ENCODE measurements at regions not wholly inside any gene's neighbourhood (a gene's known extent, or its start where the extent isn't known, plus 50 kb on each side); places are given as distances from the start of the nearest gene placed in this dataset.

DNA sequence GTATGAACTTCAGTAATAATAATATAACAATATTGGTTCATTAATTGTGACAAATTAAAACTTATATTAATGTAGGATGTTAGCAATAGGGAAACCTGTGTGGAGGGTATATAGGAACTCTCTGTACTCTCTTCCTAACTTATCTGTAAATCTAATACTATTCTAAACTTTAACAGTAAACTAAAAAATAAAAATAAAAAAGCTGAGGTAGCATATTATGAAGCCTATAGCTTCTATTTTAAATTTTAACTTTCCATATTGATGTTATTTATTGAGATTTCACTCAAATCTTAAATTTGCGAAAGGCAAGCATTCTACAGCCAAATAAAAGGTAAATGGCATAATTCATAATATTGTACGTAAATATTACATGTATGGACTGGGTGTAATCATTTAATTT is 326.4 kb downstream of the MEI4 start:
- DNase-seq: no peak

DNA sequence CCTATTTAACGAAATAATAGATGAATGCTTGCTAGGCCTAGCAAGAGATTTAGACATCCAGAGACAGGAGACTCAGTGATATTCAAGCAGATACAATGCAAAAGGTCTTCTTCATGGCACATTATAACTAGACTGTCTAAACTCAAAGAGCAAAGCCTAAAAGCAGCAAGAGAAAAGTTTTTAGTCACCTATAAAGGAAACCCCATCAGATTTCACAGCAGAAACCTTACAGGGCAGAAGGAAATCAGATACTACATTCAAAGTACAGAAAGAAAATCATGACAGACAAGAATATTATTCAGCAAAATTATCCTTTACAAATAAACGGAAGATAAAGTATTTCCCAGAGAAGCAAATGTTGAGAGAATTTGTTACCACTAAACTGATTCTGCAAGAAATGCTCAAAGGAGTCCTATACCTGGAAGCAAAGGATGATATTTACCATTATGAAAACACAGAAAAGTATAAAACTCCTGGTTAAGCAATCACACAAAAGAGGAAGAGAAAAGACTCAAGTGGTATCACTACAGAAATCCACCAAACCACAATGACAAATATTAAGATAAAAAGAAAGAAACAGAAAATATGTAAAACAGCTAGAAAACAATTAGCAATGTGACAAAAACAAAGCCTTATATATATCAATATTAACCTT is 333.7 kb downstream of the MEI4 start:
- no peak for DNase-seq

DNA sequence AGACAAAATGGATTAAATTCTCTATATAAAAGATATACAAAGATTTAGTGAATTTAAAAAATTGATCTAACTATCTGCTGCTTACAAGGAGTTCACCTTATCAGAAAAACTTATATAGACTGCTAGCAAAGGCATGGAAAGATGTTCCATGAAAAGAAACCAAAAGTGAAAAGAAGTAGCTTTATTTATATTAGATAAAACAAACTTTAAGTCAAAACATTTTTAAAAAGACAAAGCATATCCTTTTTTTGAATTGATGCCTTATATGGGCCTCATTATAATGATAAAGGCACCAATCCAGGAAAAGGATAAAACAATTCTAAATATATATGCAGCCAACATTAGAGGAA is 334.2 kb downstream of the MEI4 start:
- DNase-seq: no peak

DNA sequence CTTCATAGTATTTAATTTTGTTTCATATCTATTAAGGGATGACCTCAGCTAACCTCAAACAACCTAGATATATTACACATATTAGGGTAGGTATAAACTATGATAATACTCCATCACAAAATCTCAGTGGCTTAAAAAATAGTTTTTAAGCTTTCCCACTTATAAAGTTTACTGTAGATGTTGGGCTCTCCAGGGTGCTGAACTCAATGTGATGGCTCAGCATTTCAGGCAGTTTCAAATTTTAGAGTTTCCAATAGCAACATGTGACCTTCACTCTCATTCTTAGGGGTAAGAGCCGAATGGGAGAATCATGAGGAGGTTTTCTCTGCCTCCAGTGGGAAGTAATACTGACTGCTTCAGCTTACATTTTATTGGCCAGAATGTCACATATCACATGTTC is 357.3 kb downstream of the MEI4 start:
- DNase-seq: no peak

DNA sequence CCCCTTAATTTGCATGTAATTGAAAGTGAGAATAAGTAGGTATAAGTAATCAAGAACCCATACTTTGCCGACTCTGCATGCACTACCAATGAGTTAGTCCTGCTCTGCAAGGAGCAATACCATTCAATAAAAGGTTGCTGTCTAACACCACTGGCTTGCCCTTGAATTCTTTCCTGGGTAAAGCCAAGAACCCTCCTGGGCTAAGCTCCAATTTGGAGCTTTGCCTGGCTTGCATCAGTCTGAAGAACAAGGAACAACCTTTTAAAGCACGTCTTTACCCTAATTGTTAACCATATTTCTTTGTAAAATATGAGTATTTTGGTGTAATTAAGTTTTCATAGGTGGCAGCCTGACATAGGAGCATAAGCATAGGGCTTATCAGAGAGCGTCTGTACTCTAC is 367.7 kb downstream of the MEI4 start:
- DNase-seq: no peak

- DNase-seq: no peak
Observed at GRCh38 chr6:78025502-78025901, 372.7 kb downstream of the MEI4 start.

DNA sequence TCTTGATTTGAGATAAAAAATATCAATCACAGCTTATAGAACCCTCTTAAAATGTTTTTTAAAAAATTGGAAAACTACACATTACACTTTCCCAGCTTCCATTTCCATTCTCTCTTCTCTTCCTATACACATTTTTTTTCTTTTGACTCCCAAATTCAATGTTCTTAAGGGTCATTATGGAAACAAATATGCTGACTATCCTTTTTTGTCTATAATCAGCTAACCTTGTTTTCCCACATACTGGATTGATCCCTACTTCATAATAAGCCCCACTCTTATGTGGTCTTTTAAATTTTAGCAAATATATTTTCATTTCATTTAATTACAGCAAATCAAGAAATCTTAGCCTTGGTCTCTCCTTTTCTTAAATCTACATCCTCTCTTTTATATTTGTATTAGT is 378.4 kb downstream of the MEI4 start:
- no peak for DNase-seq

DNA sequence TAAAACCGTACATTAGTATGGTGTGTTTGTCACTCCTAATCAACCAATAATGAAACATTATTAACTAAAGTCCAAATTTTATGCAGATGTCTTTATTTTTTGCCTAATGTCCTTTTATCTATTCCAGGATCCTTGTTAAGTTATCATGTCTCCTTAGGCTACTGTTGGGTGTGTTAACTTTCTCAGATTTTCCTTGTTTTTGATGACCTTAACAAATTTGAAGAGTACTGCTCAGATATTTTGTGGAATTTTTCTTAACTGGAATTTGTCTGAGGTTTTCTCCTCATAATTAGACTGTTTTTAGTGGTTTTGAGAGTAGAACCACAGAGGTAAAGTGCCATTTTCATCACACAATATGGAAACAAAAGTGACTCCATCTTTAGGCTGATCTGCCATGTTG is 406.3 kb downstream of the MEI4 start:
- no peak for DNase-seq

GRCh38 chr6:78062993-78063392 is 410.2 kb downstream of the MEI4 start:
- no peak for DNase-seq

GRCh38 chr6:78076371-78076770 is 423.5 kb downstream of the MEI4 start:
- no peak for DNase-seq

- no peak for DNase-seq
Observed at GRCh38 chr6:78089531-78089930, 436.7 kb downstream of the MEI4 start.

- DNase-seq: no peak
Observed at GRCh38 chr6:78093906-78094305, 441.1 kb downstream of the MEI4 start.

DNA sequence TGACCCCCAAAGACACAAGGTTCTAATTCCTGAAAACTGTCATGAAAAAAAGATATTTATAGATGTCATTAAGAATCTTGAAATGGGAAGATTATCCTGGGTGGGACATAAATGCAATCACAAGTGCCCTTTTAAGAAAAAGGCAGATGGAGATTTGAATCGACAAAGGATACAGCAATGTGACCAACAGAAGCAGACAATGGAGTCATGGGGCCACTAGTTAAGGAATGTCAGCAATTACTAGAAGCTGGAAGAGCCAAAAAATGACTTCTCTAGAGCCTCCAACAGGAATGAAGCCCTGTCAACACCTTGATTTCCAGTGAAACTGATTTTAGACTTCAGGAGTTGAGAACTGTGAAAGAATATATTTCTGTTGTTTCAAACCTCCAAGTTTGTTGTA is 448.5 kb downstream of the MEI4 start:
- DNase-seq: no peak

GRCh38 chr6:78110641-78111040 is 457.8 kb downstream of the MEI4 start:
- no peak for DNase-seq

- DNase-seq: no peak
Observed at GRCh38 chr6:78117966-78118365, 465.1 kb downstream of the MEI4 start.

DNA sequence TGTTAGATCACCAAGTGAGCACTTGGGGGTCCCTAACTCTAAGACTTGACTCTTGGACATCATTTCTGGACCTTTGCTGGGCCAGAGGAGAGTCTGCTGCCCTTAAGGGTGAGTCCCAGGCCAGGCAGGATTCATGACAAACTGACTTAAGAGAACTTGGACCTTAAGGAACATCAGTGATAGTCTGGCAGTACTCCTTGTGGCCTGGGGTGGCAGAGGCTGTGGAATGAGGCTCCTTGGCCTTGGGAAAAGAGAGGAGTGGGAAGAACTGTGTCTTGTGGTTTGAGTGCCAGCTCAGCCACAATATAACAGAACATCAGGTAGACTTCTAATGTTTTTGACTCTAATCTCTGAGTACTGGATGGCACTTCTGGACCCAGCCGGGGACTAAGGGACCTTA is 478.7 kb downstream of the MEI4 start:
- no peak for DNase-seq

GRCh38 chr6:78132671-78133410 is 480.0 kb downstream of the MEI4 start:
- no peak for DNase-seq

DNA sequence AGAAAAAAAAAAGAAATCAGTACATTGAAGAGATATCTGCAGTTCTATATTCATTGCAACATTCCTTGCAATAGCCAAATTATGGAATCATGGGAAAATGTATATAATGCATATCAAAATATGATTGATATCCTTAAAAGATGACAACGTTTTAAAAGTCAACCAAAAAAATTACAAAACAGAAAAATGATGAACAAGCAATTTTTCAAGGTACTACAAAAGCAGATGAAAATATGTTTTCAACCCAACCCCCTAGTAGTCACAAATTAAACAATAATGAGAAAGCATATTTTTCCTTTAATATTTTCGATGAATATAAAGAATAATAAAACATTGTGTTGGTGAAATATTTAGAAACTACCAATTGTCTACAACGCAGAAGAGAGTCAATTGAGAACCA is 497.6 kb downstream of the MEI4 start:
- DNase-seq: no peak

GRCh38 chr6:78153976-78154375 is 501.1 kb downstream of the MEI4 start:
- no peak for DNase-seq

- no peak for DNase-seq
Observed at GRCh38 chr6:78157606-78158005, 504.8 kb downstream of the MEI4 start.

DNA sequence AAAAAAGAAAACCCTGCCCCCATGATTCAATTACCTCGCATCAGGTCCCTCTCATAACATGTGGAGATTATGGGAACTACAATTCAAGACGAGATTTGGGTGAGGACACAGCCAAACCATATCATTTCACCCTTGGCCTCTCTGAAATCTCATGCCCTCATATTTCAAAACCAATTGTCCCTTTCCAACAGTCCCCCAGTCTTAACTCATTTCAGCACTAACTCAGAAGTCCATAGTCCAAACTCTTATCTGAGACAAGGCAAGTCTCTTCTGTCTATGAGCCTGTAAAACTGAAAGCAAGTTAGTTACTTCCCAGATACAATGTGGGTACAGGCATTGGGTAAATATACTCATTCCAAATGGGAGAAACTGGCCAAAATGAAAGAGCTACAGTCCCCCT is 536.1 kb downstream of the MEI4 start:
- no peak for DNase-seq

DNA sequence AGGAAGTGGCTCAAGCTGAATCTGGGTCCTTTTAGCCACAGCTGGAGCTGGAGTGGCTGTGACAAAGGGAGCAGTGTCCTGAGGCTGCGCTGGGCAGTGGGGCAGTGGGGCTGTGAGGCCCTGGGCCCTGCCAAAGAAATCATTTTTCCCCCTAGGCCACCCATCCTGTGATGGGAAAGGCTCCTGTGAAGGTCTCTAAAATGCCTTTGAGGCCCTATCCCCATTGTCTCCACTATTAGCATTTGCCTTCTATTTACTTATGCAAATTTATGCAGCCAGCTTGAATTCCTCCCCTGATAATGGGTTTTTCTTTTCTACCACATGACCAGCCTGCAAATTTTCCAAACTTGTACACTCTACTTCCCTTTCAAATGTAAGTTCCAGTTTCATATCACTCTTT is 539.2 kb downstream of the MEI4 start:
- no peak for DNase-seq

- no peak for DNase-seq
Observed at GRCh38 chr6:78199044-78199443, 546.2 kb downstream of the MEI4 start.

DNA sequence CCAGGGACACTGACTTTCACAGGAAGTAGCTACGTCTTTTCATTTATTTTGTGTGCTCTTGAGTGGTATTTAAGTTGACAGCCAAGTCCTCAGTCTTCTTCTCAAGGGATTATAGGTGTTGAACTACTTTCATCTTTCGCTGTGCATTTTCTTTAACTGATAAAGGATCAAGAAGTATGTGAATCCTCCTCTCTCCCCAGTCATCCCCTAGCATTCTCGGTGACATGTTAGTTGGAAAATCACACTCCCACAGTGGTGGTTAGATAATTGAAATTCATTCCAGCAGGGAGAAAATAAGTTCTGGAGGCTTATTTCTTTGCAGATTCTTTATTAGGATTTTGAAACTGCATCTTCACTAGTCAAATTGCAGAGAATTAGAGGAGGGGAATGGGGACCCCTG is 569.4 kb downstream of the MEI4 start:
- DNase-seq: no peak

DNA sequence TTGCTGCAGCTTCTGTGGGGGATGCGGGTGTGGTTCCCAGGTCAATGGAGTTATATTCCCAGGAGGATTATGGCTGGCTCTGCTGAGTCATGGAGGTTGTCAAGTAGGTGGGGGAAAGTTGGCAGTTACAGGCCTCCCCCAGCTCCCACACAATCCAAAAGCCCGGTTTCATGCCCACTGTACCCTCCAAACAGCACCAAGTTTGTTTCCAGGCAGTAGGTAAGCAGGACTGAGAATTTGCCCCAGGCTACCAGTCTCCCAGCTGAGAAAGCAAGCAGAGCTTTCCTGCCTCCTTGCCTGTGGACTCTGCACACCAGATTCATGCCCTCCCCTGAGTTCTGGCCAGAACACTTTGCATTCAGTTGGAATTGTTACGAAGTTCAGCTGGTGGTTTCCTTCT is 578.2 kb downstream of the MEI4 start:
- no peak for DNase-seq

Data from DMS153 (cell line).